ENCODE measurements at regions not wholly inside any gene's neighbourhood (a gene's known extent, or its start where the extent isn't known, plus 50 kb on each side); places are given as distances from the start of the nearest gene placed in this dataset.

- DNase-seq = no peak
- H3K4me1 Mint-ChIP-seq (ENCODE audit: low read depth in 2 of 2) = peaks cover 13 to 14% of the 10 kb centered on the region in 2 donors
- ATAC-seq (replicated peaks) = no peak
- H3K4me3 Mint-ChIP-seq = no peak overlapping the region
- H3K27me3 Mint-ChIP-seq = peaks cover 15 to 32% of the 10 kb centered on the region in 2 donors
- no peaks in the 10 kb centered on the region for H3K9me3 Mint-ChIP-seq
- H3K36me3 Mint-ChIP-seq (ENCODE audit: insufficient read depth) = no peaks in the 10 kb centered on the region
- no peak overlapping the region for H3K27ac Mint-ChIP-seq
Observed at GRCh38 chr15:91521996-91522395, 331.5 kb upstream of the SLCO3A1 start.

DNA sequence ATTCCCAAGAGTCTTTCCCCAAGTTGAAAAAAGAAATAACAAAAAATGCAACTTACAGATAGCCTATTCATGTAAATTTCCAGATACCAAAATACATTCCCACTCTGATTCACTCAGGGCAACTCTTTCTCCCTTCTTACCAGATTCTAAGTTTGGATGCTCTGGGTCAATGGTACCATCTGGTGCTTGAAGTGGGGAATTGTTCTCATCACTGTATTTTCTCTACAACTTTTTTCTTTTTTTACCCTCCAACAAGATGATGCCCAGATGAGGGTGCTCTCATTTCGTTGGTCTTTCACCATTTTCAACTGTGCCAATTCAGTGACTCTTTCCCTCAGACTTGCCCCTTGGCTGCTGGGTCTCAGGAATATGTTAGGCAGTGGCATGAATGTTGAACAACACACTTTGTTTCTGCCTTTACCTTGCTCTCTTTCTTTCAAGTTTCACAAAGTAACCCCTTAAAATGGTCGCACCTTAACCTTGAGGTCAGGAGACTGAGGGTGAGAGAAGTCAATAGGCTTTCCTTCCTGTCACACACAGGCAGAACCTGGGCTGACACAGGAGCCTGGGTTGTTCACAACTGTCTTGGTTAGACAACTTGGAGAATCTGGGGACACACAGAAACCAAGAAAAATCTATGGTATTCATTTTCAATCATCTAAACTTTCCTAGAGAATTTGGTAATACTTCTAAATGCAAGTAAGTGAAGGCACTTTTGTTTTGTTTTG is 330.7 kb upstream of the SLCO3A1 start:
- H3K4me1 Mint-ChIP-seq (ENCODE audit: low read depth in 2 of 2) = peaks cover 9 to 10% of the 10 kb centered on the region in 2 donors
- H3K27me3 Mint-ChIP-seq = peaks cover 19 to 36% of the 10 kb centered on the region in 2 donors
- ATAC-seq (replicated peaks) = peak; percentile 51

DNA sequence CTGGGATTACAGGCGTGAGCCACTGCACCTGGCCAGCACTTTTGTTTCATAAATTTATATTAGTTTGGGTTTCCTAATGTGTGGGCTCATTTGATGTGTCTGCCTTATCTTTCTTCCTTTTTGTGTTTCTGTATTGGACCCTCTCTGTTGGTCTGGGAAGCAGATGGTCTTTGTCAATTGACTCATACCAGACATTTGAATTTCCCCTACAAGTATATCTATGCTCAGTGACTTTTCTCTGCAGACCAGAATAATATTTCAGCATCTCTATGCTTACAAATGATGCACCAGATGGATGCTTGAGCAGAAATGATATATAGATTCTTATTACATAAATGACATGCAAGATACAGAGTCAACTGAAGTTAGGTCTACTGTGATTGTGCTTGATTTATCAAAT is 329.9 kb upstream of the SLCO3A1 start:
- no peaks in the 10 kb centered on the region for H3K36me3 Mint-ChIP-seq (ENCODE audit: insufficient read depth)
- no peak overlapping the region for H3K4me3 Mint-ChIP-seq
- peaks cover 9 to 10% of the 10 kb centered on the region in 2 donors for H3K4me1 Mint-ChIP-seq (ENCODE audit: low read depth in 2 of 2)
- no peak overlapping the region for H3K27ac Mint-ChIP-seq
- ATAC-seq (replicated peaks) = no peak
- H3K9me3 Mint-ChIP-seq = no peaks in the 10 kb centered on the region
- no peak for DNase-seq
- H3K27me3 Mint-ChIP-seq = peaks cover 20 to 36% of the 10 kb centered on the region in 2 donors

More for the DNA sequence above, 330.7 kb upstream of the SLCO3A1 start:
- H3K9me3 Mint-ChIP-seq = no peaks in the 10 kb centered on the region
- H3K36me3 Mint-ChIP-seq (ENCODE audit: insufficient read depth) = no peaks in the 10 kb centered on the region
- DNase-seq = peak in 1 of 3 experiments; percentile 2
- H3K4me3 Mint-ChIP-seq = no peak overlapping the region
- H3K27ac Mint-ChIP-seq = peak overlapping the region in 1 of 2 donors; percentile 47

DNA sequence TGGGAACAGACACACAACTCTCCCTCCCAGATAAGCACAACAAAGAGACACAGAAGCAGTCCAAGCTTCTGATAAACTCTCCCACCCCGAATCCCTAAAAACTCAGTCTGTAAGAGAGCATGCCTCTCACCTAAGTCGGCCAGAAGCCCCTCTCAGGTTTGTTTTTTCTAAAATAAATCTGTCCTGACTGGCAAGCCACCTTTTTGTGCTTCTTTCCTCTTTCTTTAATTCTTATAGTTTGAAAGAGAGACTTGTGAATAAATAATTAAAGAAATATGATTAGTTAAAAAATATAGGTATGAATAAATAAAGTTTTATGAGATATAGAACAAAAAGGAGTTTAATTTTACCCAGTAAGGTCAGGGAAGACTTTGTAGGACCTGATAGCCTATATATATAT is 329.0 kb upstream of the SLCO3A1 start:
- H3K9me3 Mint-ChIP-seq = no peaks in the 10 kb centered on the region
- no peaks in the 10 kb centered on the region for H3K36me3 Mint-ChIP-seq (ENCODE audit: insufficient read depth)
- peaks cover 9 to 10% of the 10 kb centered on the region in 2 donors for H3K4me1 Mint-ChIP-seq (ENCODE audit: low read depth in 2 of 2)
- peaks cover 30 to 46% of the 10 kb centered on the region in 2 donors for H3K27me3 Mint-ChIP-seq
- DNase-seq (no peak), ATAC-seq (replicated peaks) (no peak)
- H3K4me3 Mint-ChIP-seq = no peak overlapping the region
- H3K27ac Mint-ChIP-seq = no peak overlapping the region

DNA sequence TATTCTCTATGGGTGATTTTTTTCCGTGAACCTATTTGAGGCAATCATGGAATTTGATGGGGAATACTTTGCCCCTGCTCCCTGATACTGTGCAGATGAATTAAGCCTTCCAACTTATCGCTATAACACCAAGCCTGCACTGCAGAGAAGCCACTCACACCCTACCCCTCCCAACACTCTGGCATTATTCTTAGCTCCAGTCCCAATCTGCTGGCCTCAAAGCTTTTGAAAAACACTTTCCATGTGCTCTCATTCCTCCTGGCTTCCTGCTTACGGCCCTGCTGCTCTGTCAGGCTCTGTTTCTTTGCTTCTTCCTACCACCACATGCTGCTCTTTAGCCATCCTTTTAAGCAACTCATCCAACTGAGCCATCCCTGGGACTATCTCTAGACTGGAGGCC is 327.8 kb upstream of the SLCO3A1 start:
- Mint-ChIP-seq H3K27ac (peak overlapping the region in 1 of 2 donors; percentile 39), H3K9me3 (no peaks in the 10 kb centered on the region), H3K36me3 (ENCODE audit: insufficient read depth) (no peaks in the 10 kb centered on the region), H3K4me3 (no peak overlapping the region), H3K27me3 (peaks cover 42 to 58% of the 10 kb centered on the region in 2 donors), H3K4me1 (ENCODE audit: low read depth in 2 of 2) (peaks cover 9 to 10% of the 10 kb centered on the region in 2 donors)
- ATAC-seq (replicated peaks) = no peak
- no peak for DNase-seq

- ATAC-seq (replicated peaks) = no peak
- H3K27me3 Mint-ChIP-seq = peaks cover 48 to 64% of the 10 kb centered on the region in 2 donors
- H3K4me1 Mint-ChIP-seq (ENCODE audit: low read depth in 2 of 2) = peaks cover 9 to 10% of the 10 kb centered on the region in 2 donors
- no peak overlapping the region for H3K4me3 Mint-ChIP-seq
- no peaks in the 10 kb centered on the region for H3K36me3 Mint-ChIP-seq (ENCODE audit: insufficient read depth)
- H3K27ac Mint-ChIP-seq = no peak overlapping the region
- H3K9me3 Mint-ChIP-seq = no peaks in the 10 kb centered on the region
- no peak for DNase-seq
Observed at GRCh38 chr15:91526424-91526823, 327.1 kb upstream of the SLCO3A1 start.

DNA sequence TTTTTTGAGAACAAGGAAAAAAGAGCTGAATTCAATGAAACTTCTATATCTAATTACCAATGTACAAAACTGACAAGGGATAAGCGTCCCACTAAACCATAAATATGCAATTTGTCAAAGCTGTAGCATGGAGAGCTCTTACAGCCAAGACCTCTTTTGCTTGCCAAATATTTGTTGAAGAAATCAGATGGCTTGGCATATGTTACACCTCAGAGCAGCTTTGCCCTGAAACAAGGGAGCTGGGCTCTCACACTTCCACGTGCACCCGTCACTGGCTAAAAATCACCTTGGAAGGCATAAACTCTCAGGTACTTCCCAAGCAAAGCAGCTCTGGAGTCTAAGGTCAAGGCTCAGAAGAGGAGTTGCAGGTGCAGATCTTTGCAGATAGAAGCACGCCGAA is 324.7 kb upstream of the SLCO3A1 start:
- Mint-ChIP-seq H3K36me3 (ENCODE audit: insufficient read depth) (no peaks in the 10 kb centered on the region), H3K27ac (no peak overlapping the region), H3K4me3 (no peak overlapping the region), H3K4me1 (ENCODE audit: low read depth in 2 of 2) (peaks cover 0 to 3% of the 10 kb centered on the region in 2 donors), H3K9me3 (no peaks in the 10 kb centered on the region), H3K27me3 (peaks cover 49 to 58% of the 10 kb centered on the region in 2 donors)
- no peak for ATAC-seq (replicated peaks)
- no peak for DNase-seq

GRCh38 chr15:91529534-91529933 is 324.0 kb upstream of the SLCO3A1 start:
- peaks cover 49 to 55% of the 10 kb centered on the region in 2 donors for H3K27me3 Mint-ChIP-seq
- H3K36me3 Mint-ChIP-seq (ENCODE audit: insufficient read depth) = no peaks in the 10 kb centered on the region
- no peak overlapping the region for H3K27ac Mint-ChIP-seq
- no peak overlapping the region for H3K4me3 Mint-ChIP-seq
- ATAC-seq (replicated peaks) = no peak
- DNase-seq = no peak
- H3K4me1 Mint-ChIP-seq (ENCODE audit: low read depth in 2 of 2) = peaks cover 0 to 3% of the 10 kb centered on the region in 2 donors
- no peaks in the 10 kb centered on the region for H3K9me3 Mint-ChIP-seq

- DNase-seq = no peak
- no peak for ATAC-seq (replicated peaks)
- H3K36me3 Mint-ChIP-seq (ENCODE audit: insufficient read depth) = no peaks in the 10 kb centered on the region
- H3K4me3 Mint-ChIP-seq = no peak overlapping the region
- H3K4me1 Mint-ChIP-seq (ENCODE audit: low read depth in 2 of 2) = peaks cover 0 to 3% of the 10 kb centered on the region in 2 donors
- no peaks in the 10 kb centered on the region for H3K9me3 Mint-ChIP-seq
- peaks cover 49 to 54% of the 10 kb centered on the region in 2 donors for H3K27me3 Mint-ChIP-seq
- no peak overlapping the region for H3K27ac Mint-ChIP-seq
Observed at GRCh38 chr15:91530279-91530678, 323.2 kb upstream of the SLCO3A1 start.

DNA sequence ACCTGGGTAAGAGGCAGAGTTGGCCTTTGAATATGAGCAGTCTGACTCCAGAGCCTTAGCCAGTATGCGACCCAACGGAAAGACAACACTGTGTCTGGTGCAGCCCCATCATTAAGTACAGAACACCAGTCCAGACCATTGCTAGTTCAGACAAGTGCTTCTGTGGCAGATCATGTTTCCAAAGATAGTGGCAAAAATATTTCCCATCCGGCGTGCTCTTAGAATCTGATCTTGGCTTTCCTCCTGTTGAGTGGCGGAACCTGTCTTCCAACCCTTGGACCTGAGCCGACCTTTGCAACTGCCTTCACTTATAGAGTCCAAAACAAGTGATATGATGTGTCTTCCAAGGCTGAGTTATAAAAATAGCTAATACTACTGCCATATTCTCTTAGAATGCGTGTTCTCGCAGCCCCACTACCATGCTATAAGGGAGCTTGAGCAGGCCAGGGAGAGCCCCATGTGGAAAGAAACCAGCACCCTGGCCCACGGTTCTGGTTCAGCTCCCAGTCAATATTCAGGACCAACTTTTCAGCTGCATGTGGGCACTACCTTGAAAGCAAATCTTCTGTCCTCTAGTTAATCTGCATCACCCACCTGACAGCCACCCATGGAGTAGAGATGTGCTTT is 322.4 kb upstream of the SLCO3A1 start:
- no peaks in the 10 kb centered on the region for H3K36me3 Mint-ChIP-seq (ENCODE audit: insufficient read depth)
- H3K4me1 Mint-ChIP-seq (ENCODE audit: low read depth in 2 of 2) = peaks cover 0 to 3% of the 10 kb centered on the region in 2 donors

DNA sequence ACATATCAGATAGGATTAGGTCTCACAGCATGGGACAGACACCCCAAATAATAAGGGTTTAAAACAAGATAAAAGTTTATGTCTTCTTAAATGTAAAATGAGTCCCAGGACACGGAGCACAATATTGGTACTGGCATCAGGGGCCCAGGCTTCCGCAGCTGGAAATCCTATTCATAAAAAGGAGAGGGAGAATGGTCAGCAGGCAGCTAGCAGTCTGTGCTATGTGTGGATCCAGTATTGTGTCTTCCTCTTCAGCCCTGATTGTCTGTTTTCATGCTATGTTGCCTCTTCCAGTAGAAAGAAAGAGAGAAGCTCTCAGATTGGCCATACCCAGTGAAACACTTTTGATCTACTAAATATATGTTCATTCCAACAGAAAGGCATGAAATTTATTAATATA is 319.3 kb upstream of the SLCO3A1 start:
- Mint-ChIP-seq H3K4me3 (no peak overlapping the region), H3K9me3 (no peaks in the 10 kb centered on the region), H3K4me1 (ENCODE audit: low read depth in 2 of 2) (peaks cover 0 to 3% of the 10 kb centered on the region in 2 donors), H3K27me3 (peaks cover 39% of the 10 kb centered on the region in 2 donors), H3K36me3 (ENCODE audit: insufficient read depth) (no peaks in the 10 kb centered on the region), H3K27ac (no peak overlapping the region)
- DNase-seq (no peak), ATAC-seq (replicated peaks) (no peak)

More for the DNA sequence above, 322.4 kb upstream of the SLCO3A1 start:
- H3K4me3 Mint-ChIP-seq = no peak overlapping the region
- peaks cover 45 to 46% of the 10 kb centered on the region in 2 donors for H3K27me3 Mint-ChIP-seq
- ATAC-seq (replicated peaks) (no peak), DNase-seq (no peak)
- no peaks in the 10 kb centered on the region for H3K9me3 Mint-ChIP-seq
- H3K27ac Mint-ChIP-seq = no peak overlapping the region

- Mint-ChIP-seq H3K4me1 (ENCODE audit: low read depth in 2 of 2) (peaks cover 0 to 3% of the 10 kb centered on the region in 2 donors), H3K27ac (no peak overlapping the region), H3K4me3 (no peak overlapping the region)
Observed at GRCh38 chr15:91534976-91535375, 318.5 kb upstream of the SLCO3A1 start.

GRCh38 chr15:91535856-91536500 is 317.5 kb upstream of the SLCO3A1 start:
- peaks cover 22 to 24% of the 10 kb centered on the region in 2 donors for H3K27me3 Mint-ChIP-seq
- ATAC-seq (replicated peaks) (no peak), DNase-seq (no peak)
- H3K27ac Mint-ChIP-seq = no peak overlapping the region
- no peak overlapping the region for H3K4me3 Mint-ChIP-seq
- H3K36me3 Mint-ChIP-seq (ENCODE audit: insufficient read depth) = no peaks in the 10 kb centered on the region
- peaks cover 0 to 3% of the 10 kb centered on the region in 2 donors for H3K4me1 Mint-ChIP-seq (ENCODE audit: low read depth in 2 of 2)
- no peaks in the 10 kb centered on the region for H3K9me3 Mint-ChIP-seq

More at GRCh38 chr15:91534976-91535375, 318.5 kb upstream of the SLCO3A1 start:
- DNase-seq (no peak), ATAC-seq (replicated peaks) (no peak)
- Mint-ChIP-seq H3K27me3 (peaks cover 32% of the 10 kb centered on the region in 2 donors), H3K36me3 (ENCODE audit: insufficient read depth) (no peaks in the 10 kb centered on the region), H3K9me3 (no peaks in the 10 kb centered on the region)

All from effector memory CD8-positive, alpha-beta T cell (primary cell).